BJ (cell line): ENCODE measurements at regions not wholly inside any gene's neighbourhood (a gene's known extent, or its start where the extent isn't known, plus 50 kb on each side); places are given as distances from the start of the nearest gene placed in this dataset.
"Not testable (repeated sequence)": the region's sequence is repeated elsewhere in the genome, so short reads cannot be mapped to it uniquely, and the experiment has no call there.

Experiments
- CTCF ChIA-PET: fragments of 350-600 bp; formaldehyde crosslinking; extraction: SDS; loops from one replicate; lab custom pipeline; 2021; ENCODE audit warnings: antibody characterized with exemption, inconsistent platforms; lab: Yijun Ruan, JAX
- POLR2A ChIA-PET: fragments of 300-600 bp; sonication (Branson Sonifier 250); formaldehyde crosslinking; extraction: SDS; loops from one replicate; lab custom pipeline; 2021; ENCODE audit warnings: antibody characterized with exemption; lab: Charles Lee
- DNase-seq: peaks from one replicate; pipeline ENCODE4 v3.0.0-alpha.2; 2011; ENCODE audit warnings: low read depth
- H3K27me3 ChIP-seq: 2 replicates; pipeline ENCODE4 v1.6.0; 2011; ENCODE audit warnings: low read length; ENCODE audit not compliant: control insufficient read depth, insufficient read depth
- H3K36me3 ChIP-seq: 2 replicates; pipeline ENCODE4 v1.5.1; 2011; ENCODE audit warnings: low read length; ENCODE audit not compliant: control insufficient read depth, insufficient read depth
- H3K4me3 ChIP-seq: 2 replicates; pipeline ENCODE4 v1.5.1; 2011; ENCODE audit warnings: low read depth, mild to moderate bottlenecking, control low read depth, low read length
- TF ChIP-seq, protein P1 (sequence below): IDR thresholded peaks from 2 replicates; pipeline ENCODE4 v1.5.1; 2011; ENCODE audit warnings: low read depth, mild to moderate bottlenecking, control low read depth, inconsistent platforms, low read length, moderate library complexity; ENCODE audit not compliant: insufficient read depth

GRCh38 chr20:51272401-51272800, 249.5 kb upstream of the KCNG1 start:
- ChIA-PET POLR2A (no interaction called here), CTCF (interaction anchor here (1.2 to 1.7 kb wide), 3 partner anchors 7 to 292 kb away, joined by 3 to 6 read pairs (median 3); no protein-coding TSS in a partner anchor)
- Histone ChIP-seq H3K27me3 (peaks cover 8% of the 10 kb centered on the region), H3K36me3 (no peaks in the 10 kb centered on the region), H3K4me3 (no peak overlapping the region)
- TF ChIP-seq, protein P1, sequence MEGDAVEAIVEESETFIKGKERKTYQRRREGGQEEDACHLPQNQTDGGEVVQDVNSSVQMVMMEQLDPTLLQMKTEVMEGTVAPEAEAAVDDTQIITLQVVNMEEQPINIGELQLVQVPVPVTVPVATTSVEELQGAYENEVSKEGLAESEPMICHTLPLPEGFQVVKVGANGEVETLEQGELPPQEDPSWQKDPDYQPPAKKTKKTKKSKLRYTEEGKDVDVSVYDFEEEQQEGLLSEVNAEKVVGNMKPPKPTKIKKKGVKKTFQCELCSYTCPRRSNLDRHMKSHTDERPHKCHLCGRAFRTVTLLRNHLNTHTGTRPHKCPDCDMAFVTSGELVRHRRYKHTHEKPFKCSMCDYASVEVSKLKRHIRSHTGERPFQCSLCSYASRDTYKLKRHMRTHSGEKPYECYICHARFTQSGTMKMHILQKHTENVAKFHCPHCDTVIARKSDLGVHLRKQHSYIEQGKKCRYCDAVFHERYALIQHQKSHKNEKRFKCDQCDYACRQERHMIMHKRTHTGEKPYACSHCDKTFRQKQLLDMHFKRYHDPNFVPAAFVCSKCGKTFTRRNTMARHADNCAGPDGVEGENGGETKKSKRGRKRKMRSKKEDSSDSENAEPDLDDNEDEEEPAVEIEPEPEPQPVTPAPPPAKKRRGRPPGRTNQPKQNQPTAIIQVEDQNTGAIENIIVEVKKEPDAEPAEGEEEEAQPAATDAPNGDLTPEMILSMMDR, result no peak
- no peak for DNase-seq

DNA sequence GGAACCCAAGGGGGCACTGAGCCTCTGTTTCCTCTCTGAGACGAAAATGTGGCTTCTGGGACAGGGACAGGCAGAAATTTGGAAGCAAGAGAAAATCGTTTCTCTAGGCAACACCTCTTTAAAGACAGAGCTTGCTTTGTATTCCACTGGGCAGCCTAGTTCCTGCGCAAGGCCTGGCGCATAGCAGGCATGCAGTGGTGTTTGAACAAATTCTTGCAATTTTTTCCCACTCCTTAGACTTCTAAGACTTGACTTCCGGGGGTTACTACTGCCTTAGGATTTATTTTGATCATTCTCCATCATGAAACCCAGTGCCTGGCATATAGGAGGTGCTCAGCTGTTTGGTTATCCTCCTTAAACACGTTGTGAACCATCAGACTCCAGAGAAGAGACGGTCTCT, 249.0 kb upstream of the KCNG1 start:
- POLR2A ChIA-PET, result no interaction called here
- TF ChIP-seq, protein P1, result no peak
- Histone ChIP-seq H3K27me3 (peaks cover 6% of the 10 kb centered on the region), H3K4me3 (no peak overlapping the region), H3K36me3 (no peaks in the 10 kb centered on the region)
- CTCF ChIA-PET, result interaction anchor here (1.2 kb wide), 1 partner anchor 11 kb away, joined by 3 read pairs; no protein-coding TSS in a partner anchor
- DNase-seq, result no peak

DNA sequence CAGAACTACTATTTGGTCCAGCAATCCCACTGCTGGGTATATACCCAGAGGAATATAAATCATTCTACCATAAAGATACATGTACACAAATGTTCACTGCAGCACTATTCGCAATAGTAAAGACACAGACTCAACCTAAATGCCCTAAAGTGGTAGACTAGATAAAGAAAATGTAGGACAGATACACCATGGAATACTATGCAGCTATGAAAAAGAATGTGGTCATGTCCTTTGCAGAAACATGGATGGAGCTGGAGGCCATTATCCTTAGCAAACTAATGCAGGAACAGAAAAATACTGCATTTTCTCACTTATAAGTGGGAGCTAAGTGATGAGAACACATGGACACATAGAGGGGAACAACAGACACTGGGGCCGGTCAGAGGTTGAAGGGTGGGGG, 248.4 kb upstream of the KCNG1 start:
- DNase-seq, H3K4me3 ChIP-seq, POLR2A ChIA-PET, H3K27me3 ChIP-seq, H3K36me3 ChIP-seq: not testable (repeated sequence)
- CTCF ChIA-PET, result interaction anchor here (0.9 kb wide), 1 partner anchor 116 kb away, joined by 3 read pairs; no protein-coding TSS in a partner anchor

GRCh38 chr20:51269671-51270070, 246.8 kb upstream of the KCNG1 start:
- TF ChIP-seq, protein P1, result no peak
- Histone ChIP-seq H3K36me3 (no peaks in the 10 kb centered on the region), H3K4me3 (no peak overlapping the region), H3K27me3 (peaks cover 4% of the 10 kb centered on the region)
- ChIA-PET CTCF (no interaction called here), POLR2A (no interaction called here)
- DNase-seq, result no peak

DNA sequence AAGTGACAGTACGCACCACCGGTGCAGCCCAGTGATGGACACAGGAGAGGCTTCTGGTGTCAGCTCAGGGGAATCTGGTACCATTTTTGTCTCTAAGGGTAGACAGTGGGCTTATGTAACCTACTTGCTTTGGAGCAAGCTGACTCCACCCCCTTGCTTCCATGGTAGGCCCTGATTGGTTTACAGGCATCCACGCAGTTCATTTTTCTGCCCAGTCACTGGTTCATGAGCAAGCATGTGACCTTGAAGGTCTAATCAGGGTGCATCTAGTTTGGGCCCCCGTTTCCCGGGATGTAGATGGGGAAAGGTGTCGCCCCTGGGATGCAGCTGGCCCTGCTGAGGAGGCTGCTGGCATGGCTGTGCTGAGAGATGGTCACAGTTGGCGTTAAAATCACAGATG, 244.8 kb upstream of the KCNG1 start:
- no peaks in the 10 kb centered on the region for H3K36me3 ChIP-seq
- H3K4me3 ChIP-seq, result no peak overlapping the region
- no peak for DNase-seq
- POLR2A ChIA-PET, result no interaction called here
- peaks cover under 1% of the 10 kb centered on the region for H3K27me3 ChIP-seq
- CTCF ChIA-PET, result no interaction called here
- TF ChIP-seq, protein P1, result no peak

GRCh38 chr20:51266353-51266752, 243.4 kb upstream of the KCNG1 start:
- POLR2A ChIA-PET, result no interaction called here
- Histone ChIP-seq H3K27me3 (peaks cover 3% of the 10 kb centered on the region), H3K36me3 (no peaks in the 10 kb centered on the region), H3K4me3 (no peak overlapping the region)
- CTCF ChIA-PET, result interaction anchor here (0.8 to 1.6 kb wide), 3 partner anchors 7 to 273 kb away, joined by 3 to 6 read pairs (median 5); no protein-coding TSS in a partner anchor
- TF ChIP-seq, protein P1, result no peak
- no peak for DNase-seq
